ENCODE measurements at regions not wholly inside any gene's neighbourhood (a gene's known extent, or its start where the extent isn't known, plus 50 kb on each side); places are given as distances from the start of the nearest gene placed in this dataset.
"Not testable (repeated sequence)": the region's sequence is repeated elsewhere in the genome, so short reads cannot be mapped to it uniquely, and the experiment has no call there.

DNA sequence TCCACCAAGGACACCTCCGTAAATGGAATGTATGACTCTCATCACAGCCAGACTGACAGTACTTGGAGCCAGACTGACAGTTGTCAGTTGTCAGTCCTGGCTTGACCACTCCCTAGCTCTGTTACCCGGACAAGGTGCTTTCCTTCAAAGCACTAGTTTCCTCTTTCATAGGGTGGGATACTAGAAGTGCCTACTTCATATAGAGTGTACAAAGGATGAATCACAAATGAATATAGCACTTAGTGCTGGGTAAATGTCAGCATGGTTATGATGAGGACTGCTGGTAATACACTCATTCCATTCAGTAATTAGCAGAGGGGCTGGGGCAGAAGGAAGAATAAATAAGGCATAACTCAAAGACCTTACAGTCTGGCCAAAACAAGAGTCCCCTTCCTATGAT lies 91.4 kb downstream of the ARL4C start:
- DNase-seq = no peak

DNA sequence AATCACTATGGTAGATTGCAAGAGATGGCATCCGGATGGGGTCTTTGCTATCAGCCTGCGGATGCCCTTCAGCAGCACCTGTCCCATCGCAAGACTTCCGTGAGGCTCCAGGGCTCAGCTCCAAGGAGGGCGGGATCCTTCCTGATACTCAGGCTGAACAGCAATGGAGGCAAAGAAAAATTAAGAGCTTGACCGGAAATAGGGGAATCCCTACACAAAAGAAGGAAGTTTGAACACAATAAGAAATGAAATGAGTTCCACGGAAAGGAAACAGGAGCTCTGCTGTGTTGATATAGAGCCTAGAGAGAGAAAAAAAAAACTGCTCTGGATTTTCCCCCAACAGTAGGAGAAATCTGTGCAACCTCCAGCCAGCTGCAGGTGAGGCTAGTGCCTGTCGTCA lies 91.9 kb downstream of the ARL4C start:
- no peak for DNase-seq

GRCh38 chr2:234403751-234404150 lies 93.1 kb downstream of the ARL4C start:
- no peak for DNase-seq

GRCh38 chr2:234403074-234403473 lies 93.8 kb downstream of the ARL4C start:
- DNase-seq = no peak

- DNase-seq = peak; percentile 74
Observed at GRCh38 chr2:234401426-234401825, 95.5 kb downstream of the ARL4C start.

- no peak for DNase-seq
Observed at GRCh38 chr2:234399451-234400246, 97.2 kb downstream of the ARL4C start.

GRCh38 chr2:234398531-234398930 lies 98.3 kb downstream of the ARL4C start:
- DNase-seq = no peak

GRCh38 chr2:234395891-234396420 lies 100.9 kb downstream of the ARL4C start:
- DNase-seq = no peak

- DNase-seq = no peak
Observed at GRCh38 chr2:234394450-234394849, 102.4 kb downstream of the ARL4C start.

GRCh38 chr2:234393354-234393753 lies 103.5 kb downstream of the ARL4C start:
- no peak for DNase-seq

DNA sequence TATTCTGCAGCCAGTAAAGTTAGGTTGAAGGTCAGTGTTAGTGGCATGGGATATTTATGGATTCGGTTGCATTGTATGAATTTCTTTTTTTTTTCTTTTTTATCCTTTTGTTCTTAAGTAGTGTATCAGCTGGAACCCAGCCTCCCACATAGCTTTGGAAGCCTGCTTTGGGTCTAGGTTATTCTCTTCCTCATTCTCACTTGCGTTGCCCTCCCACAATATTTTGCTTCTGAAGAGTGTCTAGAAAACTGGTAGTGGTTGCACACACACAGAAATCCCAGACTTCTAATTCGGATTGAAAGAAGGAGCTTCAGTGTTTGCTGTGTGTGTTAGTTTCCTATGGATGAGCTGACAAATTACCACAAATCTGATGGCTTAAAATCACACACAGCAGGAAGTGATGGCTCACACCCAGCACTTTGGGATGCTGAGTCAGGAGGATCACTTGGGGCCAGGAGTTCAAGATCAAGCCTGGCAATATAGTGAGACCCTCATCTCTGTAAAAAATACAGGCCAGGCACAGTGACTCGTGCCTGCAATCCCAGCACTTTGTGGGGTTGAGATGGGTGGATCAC lies 104.8 kb downstream of the ARL4C start:
- no peak for DNase-seq

DNA sequence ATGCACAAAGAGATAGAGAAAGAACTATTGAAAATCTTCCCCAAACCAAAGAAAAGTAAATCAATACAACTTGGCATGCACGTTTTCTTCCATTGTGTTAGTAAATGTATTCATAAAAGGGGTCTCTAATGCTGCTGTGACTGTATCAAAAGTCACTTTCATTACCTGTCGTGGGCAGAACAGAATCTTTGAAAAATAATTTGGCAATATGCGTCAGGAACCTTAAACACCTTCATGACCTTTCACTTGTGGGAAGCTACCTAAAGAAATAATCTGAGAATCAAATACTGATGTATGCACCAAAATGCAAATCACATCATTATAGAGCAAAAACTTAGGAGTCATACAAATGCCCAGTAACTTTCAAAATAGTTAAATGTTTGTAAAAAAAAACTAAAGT lies 105.3 kb downstream of the ARL4C start:
- no peak for DNase-seq

GRCh38 chr2:234389661-234390060 lies 107.2 kb downstream of the ARL4C start:
- not testable (repeated sequence) for DNase-seq

GRCh38 chr2:234388591-234388990 lies 108.3 kb downstream of the ARL4C start:
- DNase-seq = no peak

- DNase-seq = no peak
Observed at GRCh38 chr2:234386971-234387370, 109.9 kb downstream of the ARL4C start.

- no peak for DNase-seq
Observed at GRCh38 chr2:234382131-234382530, 114.8 kb downstream of the ARL4C start.

DNA sequence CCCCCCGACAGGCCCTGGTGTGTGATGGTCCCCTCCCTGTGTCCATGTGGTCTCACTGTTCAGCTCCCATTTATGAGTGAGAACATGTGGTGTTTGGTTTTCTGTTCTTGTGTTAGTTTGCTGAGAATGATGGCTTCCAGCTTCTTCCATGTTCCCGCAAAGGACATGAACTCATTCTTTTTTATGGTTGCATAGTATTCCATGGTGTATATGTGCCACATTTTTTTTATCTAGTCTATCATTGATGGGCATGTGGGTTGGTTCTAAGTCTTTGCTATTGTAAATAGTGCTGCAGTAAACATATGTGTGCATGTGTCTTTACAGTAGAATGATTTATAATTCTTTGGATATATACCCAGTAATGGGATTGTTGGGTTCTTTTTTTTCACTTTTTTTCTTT lies 117.9 kb downstream of the ARL4C start:
- not testable (repeated sequence) for DNase-seq

DNA sequence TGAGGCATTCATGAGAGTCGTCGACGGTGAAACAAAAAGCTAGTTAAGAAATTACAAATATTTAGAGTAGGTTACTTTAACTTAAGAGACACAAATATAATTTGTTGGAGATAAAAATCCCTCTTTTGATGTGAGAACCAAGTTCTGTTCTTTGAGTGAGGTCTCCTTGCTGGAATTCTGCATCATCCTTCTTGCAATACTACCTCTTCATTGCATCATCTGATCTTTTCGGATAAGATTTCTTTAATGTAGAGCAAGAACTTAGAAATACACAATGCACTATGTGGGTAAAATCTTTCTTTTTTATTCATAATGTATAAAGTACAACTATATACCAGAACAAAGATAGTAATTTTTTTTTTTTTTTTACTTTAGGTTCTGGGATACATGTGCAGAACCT lies 118.4 kb downstream of the ARL4C start:
- no peak for DNase-seq

DNA sequence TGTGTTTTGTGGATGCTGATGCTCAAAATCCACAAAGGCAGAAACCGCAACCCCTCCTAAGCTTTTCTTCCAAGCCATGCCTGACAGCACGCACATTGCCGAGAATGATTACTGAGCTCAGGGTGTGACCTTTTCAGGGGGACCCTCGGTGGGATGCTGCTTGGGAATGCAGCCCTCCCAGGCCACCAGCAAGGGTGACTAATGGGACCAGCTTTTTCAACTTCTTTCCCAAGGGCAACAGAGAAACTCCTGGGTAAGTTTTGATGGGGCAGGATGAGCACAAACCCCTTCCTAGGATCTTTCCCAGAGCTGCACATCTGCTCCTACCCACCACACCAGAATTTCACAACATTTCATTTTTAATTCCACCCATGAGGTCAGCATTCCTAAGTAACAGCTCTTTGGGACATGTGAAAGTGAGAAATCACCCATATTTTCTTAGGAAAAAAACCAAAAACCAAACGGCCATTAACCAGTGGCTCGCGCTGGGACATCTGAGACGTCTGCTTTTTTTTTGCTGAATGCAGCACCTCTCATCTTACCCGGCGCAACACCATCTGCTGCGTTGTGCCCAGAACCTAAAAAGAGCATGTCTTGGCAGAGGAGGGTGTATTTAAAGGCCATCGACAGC lies 119.0 kb downstream of the ARL4C start:
- peak; percentile 79 for DNase-seq

GRCh38 chr2:234376229-234376628 lies 120.7 kb downstream of the ARL4C start:
- no peak for DNase-seq

DNA sequence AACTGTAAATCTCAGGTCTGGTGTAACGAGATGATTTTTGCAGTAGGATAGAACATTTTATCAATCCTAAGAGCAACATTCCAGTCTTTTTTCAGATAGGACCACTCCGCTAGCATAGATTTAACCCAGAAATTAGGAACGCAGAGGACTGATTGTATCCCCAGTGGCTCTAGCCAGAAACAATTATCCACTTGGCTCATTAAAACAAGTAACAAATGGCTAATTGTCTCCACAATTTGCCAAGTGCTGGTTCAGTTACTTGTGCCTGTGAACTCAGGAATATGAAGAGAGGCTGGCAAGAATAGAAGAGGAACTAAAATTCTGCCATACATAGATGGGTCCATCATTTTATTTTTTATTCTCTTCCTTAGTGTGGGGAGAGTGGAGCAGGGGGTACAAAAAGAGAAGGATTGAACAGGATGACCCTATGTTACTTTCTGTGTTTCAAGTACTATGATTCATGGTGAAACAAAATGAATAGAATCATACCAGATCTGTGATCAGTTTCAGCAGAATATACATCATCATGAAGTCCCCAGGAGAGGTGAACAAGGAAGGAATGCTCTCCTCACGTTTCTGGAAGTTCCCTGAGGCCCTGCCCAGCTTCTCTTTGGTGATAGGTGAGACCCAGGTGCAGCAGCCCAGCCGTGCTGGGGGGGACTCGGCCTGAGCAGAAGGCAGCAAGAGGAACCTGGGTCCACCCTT lies 121.6 kb downstream of the ARL4C start:
- DNase-seq = no peak

- DNase-seq = no peak
Observed at GRCh38 chr2:234374736-234375135, 122.1 kb downstream of the ARL4C start.

GRCh38 chr2:234374150-234374508 lies 122.8 kb downstream of the ARL4C start:
- DNase-seq = no peak

Measured in skin of body (tissue), 1 donor.